ENCODE measurements at regions not wholly inside any gene's neighbourhood (a gene's known extent, or its start where the extent isn't known, plus 50 kb on each side); places are given as distances from the start of the nearest gene placed in this dataset.

DNA sequence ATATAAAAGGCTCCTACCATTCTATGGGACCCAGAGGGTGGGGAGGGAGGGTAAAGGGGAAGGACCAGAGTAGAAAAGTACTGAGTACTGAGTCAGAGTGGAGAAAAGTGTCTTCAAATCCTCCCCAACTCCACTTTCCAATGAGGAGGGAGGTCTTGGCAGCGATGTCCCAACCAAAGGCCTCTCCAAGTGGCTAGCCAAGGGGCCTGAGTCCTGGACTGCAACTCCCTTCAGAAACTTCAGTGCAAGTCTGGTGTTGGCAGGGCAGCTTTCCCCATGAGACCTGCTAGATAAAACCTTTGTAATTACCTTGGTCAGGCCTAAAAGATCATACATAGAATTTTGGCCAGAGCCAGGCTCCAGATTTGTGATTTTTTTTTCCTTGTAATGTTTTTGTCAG is 111.3 kb upstream of the TNPO1 start:
- ChIA-PET POLR2A (no interaction called here), CTCF (interaction anchor here (0.7 kb wide), 1 partner anchor 109 kb away, joined by 8 read pairs; no protein-coding TSS in a partner anchor)
- no peaks in the 10 kb centered on the region for H3K36me3 ChIP-seq (ENCODE audit: control insufficient read depth in 2 of 2, insufficient read depth in 1 of 2, low read length in 2 of 2)
- no peaks in the 10 kb centered on the region for H3K9me3 ChIP-seq (ENCODE audit: control insufficient read depth, insufficient read depth, low read depth, low read length)
- H3K4me1 ChIP-seq (ENCODE audit: control insufficient read depth, insufficient read depth, low read length), result no peaks in the 10 kb centered on the region
- no peak overlapping the region for H3K27ac ChIP-seq (ENCODE audit: extremely low read depth, low read depth, low read length)
- TF ChIP-seq SCRT2 (tag by site-specific recombination; IDR thresholded peaks at IDR 0.05), result no peak
- TF ChIP-seq ZNF354C (tag by site-specific recombination; IDR thresholded peaks at IDR 0.05; ENCODE audit: borderline replicate concordance, low read depth), result no peak
- TF ChIP-seq ZNF169 (tag by site-specific recombination; IDR thresholded peaks at IDR 0.05), result no peak
- TF ChIP-seq, protein P1, sequence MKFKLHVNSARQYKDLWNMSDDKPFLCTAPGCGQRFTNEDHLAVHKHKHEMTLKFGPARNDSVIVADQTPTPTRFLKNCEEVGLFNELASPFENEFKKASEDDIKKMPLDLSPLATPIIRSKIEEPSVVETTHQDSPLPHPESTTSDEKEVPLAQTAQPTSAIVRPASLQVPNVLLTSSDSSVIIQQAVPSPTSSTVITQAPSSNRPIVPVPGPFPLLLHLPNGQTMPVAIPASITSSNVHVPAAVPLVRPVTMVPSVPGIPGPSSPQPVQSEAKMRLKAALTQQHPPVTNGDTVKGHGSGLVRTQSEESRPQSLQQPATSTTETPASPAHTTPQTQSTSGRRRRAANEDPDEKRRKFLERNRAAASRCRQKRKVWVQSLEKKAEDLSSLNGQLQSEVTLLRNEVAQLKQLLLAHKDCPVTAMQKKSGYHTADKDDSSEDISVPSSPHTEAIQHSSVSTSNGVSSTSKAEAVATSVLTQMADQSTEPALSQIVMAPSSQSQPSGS (tag by site-specific recombination; IDR thresholded peaks at IDR 0.05; ENCODE audit: low read depth), result no peak
- TF ChIP-seq ZBTB8A (tag by site-specific recombination; IDR thresholded peaks at IDR 0.05), result no peak
- TF ChIP-seq ZSCAN16 (tag by site-specific recombination; IDR thresholded peaks at IDR 0.05), result no peak
- TF ChIP-seq ZFP37 (tag by site-specific recombination; IDR thresholded peaks at IDR 0.05), result no peak
- TF ChIP-seq ZBTB1 (tag by site-specific recombination; IDR thresholded peaks at IDR 0.05), result no peak
- no peak for TF ChIP-seq GLIS1 (tag by site-specific recombination; IDR thresholded peaks at IDR 0.05)
- no peak overlapping the region for H3K4me3 ChIP-seq (ENCODE audit: low read depth, low read length)

DNA sequence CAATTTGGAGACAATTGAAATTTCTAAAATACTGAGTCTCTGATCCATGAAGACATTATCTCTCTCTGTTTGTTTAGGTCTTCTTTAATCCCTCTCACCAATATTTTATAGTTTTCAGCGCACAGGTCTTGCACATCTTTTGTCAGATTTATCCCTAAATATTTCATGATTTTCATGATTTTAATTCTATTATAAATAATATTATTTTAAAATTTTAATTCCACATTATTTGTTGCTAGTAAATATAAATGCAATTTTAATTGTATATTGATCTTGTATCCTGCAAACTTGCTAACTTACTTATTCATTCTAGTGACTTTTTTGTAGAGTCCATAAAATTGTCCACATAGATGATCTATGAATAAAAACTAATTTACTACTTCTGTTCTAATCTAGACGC is 112.6 kb upstream of the TNPO1 start:
- POLR2A ChIA-PET, result no interaction called here
- Histone ChIP-seq H3K27ac (ENCODE audit: extremely low read depth, low read depth, low read length) (no peak overlapping the region), H3K36me3 (ENCODE audit: control insufficient read depth in 2 of 2, insufficient read depth in 1 of 2, low read length in 2 of 2) (no peaks in the 10 kb centered on the region), H3K4me3 (ENCODE audit: low read depth, low read length) (no peak overlapping the region), H3K9me3 (ENCODE audit: control insufficient read depth, insufficient read depth, low read depth, low read length) (no peaks in the 10 kb centered on the region), H3K4me1 (ENCODE audit: control insufficient read depth, insufficient read depth, low read length) (no peaks in the 10 kb centered on the region)
- CTCF ChIA-PET, result no interaction called here
- TF ChIP-seq GLI2 (tag by site-specific recombination; IDR thresholded peaks at IDR 0.05; ENCODE audit: borderline replicate concordance, low read depth) (no peak), KLF8 (tag by site-specific recombination; IDR thresholded peaks at IDR 0.05) (no peak), ZNF114 (tag by site-specific recombination; IDR thresholded peaks at IDR 0.05) (no peak), ZNF629 (tag by site-specific recombination; IDR thresholded peaks at IDR 0.05) (no peak), ZNF239 (tag by site-specific recombination; IDR thresholded peaks at IDR 0.05) (no peak), ZNF211 (tag by site-specific recombination; IDR thresholded peaks at IDR 0.05; ENCODE audit: low read depth) (no peak), ZNF830 (tag by site-specific recombination; IDR thresholded peaks at IDR 0.05; ENCODE audit: low read depth) (no peak), ZNF138 (tag by site-specific recombination; IDR thresholded peaks at IDR 0.05; ENCODE audit: borderline replicate concordance) (no peak), ZNF221 (tag by site-specific recombination; IDR thresholded peaks at IDR 0.05; ENCODE audit: borderline replicate concordance) (no peak), ZNF837 (tag by site-specific recombination; IDR thresholded peaks at IDR 0.05) (no peak), ZNF792 (tag by site-specific recombination; IDR thresholded peaks at IDR 0.05) (no peak), EGR2 (tag by site-specific recombination; IDR thresholded peaks at IDR 0.05; ENCODE audit: low read depth) (no peak), SCRT2 (tag by site-specific recombination; IDR thresholded peaks at IDR 0.05) (no peak), ZNF473 (tag by site-specific recombination; IDR thresholded peaks at IDR 0.05) (no peak), ZNF701 (tag by site-specific recombination; IDR thresholded peaks at IDR 0.05) (no peak), ZNF76 (tag by site-specific recombination; IDR thresholded peaks at IDR 0.05; ENCODE audit: borderline replicate concordance, low read depth) (no peak), ZNF169 (tag by site-specific recombination; IDR thresholded peaks at IDR 0.05) (no peak), ZNF184 (tag by site-specific recombination; IDR thresholded peaks at IDR 0.05) (no peak)
- TF ChIP-seq, protein P2, sequence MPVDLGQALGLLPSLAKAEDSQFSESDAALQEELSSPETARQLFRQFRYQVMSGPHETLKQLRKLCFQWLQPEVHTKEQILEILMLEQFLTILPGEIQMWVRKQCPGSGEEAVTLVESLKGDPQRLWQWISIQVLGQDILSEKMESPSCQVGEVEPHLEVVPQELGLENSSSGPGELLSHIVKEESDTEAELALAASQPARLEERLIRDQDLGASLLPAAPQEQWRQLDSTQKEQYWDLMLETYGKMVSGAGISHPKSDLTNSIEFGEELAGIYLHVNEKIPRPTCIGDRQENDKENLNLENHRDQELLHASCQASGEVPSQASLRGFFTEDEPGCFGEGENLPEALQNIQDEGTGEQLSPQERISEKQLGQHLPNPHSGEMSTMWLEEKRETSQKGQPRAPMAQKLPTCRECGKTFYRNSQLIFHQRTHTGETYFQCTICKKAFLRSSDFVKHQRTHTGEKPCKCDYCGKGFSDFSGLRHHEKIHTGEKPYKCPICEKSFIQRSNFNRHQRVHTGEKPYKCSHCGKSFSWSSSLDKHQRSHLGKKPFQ (tag by site-specific recombination; IDR thresholded peaks at IDR 0.05), result no peak

Measured in HEK293 (cell line).